IMR-90 (cell line): ENCODE measurements at regions not wholly inside any gene's neighbourhood (a gene's known extent, or its start where the extent isn't known, plus 50 kb on each side); places are given as distances from the start of the nearest gene placed in this dataset.

ENCODE experiments used
- BHLHE40 ChIP-seq: fragments of 150-350 bp; IDR thresholded peaks from 2 replicates; pipeline ENCODE4 v1.6.1; 2016; ENCODE audit warnings: mild to moderate bottlenecking, low read depth, low read length
- CEBPB ChIP-seq: IDR thresholded peaks from 2 replicates; pipeline ENCODE4 v1.6.1; 2012; ENCODE audit warnings: low read depth, low read length, improper control_type of control experiment
- CHD1 ChIP-seq: IDR thresholded peaks from 2 replicates; pipeline ENCODE4 v1.6.1; 2012; ENCODE audit warnings: low read depth, low read length, improper control_type of control experiment
- FOS ChIP-seq: fragments of 150-350 bp; IDR thresholded peaks from 2 replicates; pipeline ENCODE4 v1.6.1; 2016; ENCODE audit warnings: low read depth, low read length
- NFE2L2 ChIP-seq: fragments of 150-350 bp; IDR thresholded peaks from 2 replicates; pipeline ENCODE4 v1.6.1; 2016; ENCODE audit warnings: low read depth, mild to moderate bottlenecking, low read length
- POLR2A ChIP-seq: IDR thresholded peaks from 2 replicates; pipeline ENCODE4 v1.6.1; 2012; ENCODE audit warnings: mild to moderate bottlenecking, low read depth, low read length
- RAD21 ChIP-seq: IDR thresholded peaks from 2 replicates; pipeline ENCODE4 v1.6.1; 2012; ENCODE audit warnings: low read length, improper control_type of control experiment
- RCOR1 ChIP-seq: IDR thresholded peaks from 2 replicates; pipeline ENCODE4 v1.6.1; 2012; ENCODE audit warnings: mild to moderate bottlenecking, low read length, improper control_type of control experiment; ENCODE audit not compliant: insufficient replicate concordance
- RFX5 ChIP-seq: IDR thresholded peaks from 2 replicates; pipeline ENCODE4 v1.8.0; 2012; ENCODE audit warnings: low read depth, mild to moderate bottlenecking, low read length, moderate library complexity
- SMC3 ChIP-seq: fragments of 150-350 bp; IDR thresholded peaks from 2 replicates; pipeline ENCODE4 v1.6.1; 2016; ENCODE audit warnings: low read depth, mild to moderate bottlenecking, antibody characterized with exemption, low read length, moderate library complexity
- TF ChIP-seq, protein P1 (sequence below): conservative IDR thresholded peaks from 2 replicates; pipeline ENCODE4 v1.5.1; 2012; ENCODE audit warnings: mild to moderate bottlenecking, low read depth, low read length, improper control_type of control experiment
- TF ChIP-seq, protein P2 (sequence below): fragments of 150-350 bp; IDR thresholded peaks from 2 replicates; pipeline ENCODE4 v1.6.1; 2017; ENCODE audit warnings: mild to moderate bottlenecking, antibody characterized with exemption, low read length, low read depth

- TF ChIP-seq FOS (no peak), SMC3 (no peak), CHD1 (no peak), POLR2A (no peak), NFE2L2 (no peak), RAD21 (no peak), RFX5 (no peak), CEBPB (no peak), BHLHE40 (no peak), RCOR1 (no peak)
- TF ChIP-seq, protein P1, sequence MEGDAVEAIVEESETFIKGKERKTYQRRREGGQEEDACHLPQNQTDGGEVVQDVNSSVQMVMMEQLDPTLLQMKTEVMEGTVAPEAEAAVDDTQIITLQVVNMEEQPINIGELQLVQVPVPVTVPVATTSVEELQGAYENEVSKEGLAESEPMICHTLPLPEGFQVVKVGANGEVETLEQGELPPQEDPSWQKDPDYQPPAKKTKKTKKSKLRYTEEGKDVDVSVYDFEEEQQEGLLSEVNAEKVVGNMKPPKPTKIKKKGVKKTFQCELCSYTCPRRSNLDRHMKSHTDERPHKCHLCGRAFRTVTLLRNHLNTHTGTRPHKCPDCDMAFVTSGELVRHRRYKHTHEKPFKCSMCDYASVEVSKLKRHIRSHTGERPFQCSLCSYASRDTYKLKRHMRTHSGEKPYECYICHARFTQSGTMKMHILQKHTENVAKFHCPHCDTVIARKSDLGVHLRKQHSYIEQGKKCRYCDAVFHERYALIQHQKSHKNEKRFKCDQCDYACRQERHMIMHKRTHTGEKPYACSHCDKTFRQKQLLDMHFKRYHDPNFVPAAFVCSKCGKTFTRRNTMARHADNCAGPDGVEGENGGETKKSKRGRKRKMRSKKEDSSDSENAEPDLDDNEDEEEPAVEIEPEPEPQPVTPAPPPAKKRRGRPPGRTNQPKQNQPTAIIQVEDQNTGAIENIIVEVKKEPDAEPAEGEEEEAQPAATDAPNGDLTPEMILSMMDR, result no peak
- TF ChIP-seq, protein P2, sequence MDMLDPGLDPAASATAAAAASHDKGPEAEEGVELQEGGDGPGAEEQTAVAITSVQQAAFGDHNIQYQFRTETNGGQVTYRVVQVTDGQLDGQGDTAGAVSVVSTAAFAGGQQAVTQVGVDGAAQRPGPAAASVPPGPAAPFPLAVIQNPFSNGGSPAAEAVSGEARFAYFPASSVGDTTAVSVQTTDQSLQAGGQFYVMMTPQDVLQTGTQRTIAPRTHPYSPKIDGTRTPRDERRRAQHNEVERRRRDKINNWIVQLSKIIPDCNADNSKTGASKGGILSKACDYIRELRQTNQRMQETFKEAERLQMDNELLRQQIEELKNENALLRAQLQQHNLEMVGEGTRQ, result no peak
Measured at GRCh38 chr18:42404151-42404550, 449.1 kb downstream of the PIK3C3 start.
